Memory B cell (primary cell): ENCODE measurements at regions not wholly inside any gene's neighbourhood (a gene's known extent, or its start where the extent isn't known, plus 50 kb on each side); places are given as distances from the start of the nearest gene placed in this dataset.
"Not testable (repeated sequence)": the region's sequence is repeated elsewhere in the genome, so short reads cannot be mapped to it uniquely, and the experiment has no call there.

ENCODE experiments used
- ATAC-seq: fragments of 150-1000 bp; cut with Tn5 transposase; 2 replicates; pipeline ENCODE4 v1.10.0; 2021; ENCODE audit warnings: low read depth, mild to moderate bottlenecking, moderate library complexity
- DNase-seq, 2 donors: peaks; one replicate each; pipeline ENCODE4 v3.0.0; 2022; ENCODE audit warnings: low spot score in 2 of 2
- H3K27ac Mint-ChIP-seq: one replicate; pipeline ENCODE4 v1.8.0; 2022; ENCODE audit warnings: mild to moderate bottlenecking, moderate library complexity, mixed read lengths
- H3K27me3 Mint-ChIP-seq: one replicate; pipeline ENCODE4 v1.8.0; 2022; ENCODE audit warnings: mixed read lengths
- H3K36me3 Mint-ChIP-seq: one replicate; pipeline ENCODE4 v1.8.0; 2022; ENCODE audit warnings: mild to moderate bottlenecking, mixed read lengths
- H3K4me1 Mint-ChIP-seq: one replicate; pipeline ENCODE4 v1.8.0; 2022; ENCODE audit warnings: mixed read lengths
- H3K4me3 Mint-ChIP-seq: one replicate; pipeline ENCODE4 v1.8.0; 2022; ENCODE audit warnings: mild to moderate bottlenecking, moderate library complexity, mixed read lengths
- H3K9me3 Mint-ChIP-seq: one replicate; pipeline ENCODE4 v1.8.0; 2022; ENCODE audit warnings: mixed read lengths

- DNase-seq, ATAC-seq, H3K27ac Mint-ChIP-seq, H3K36me3 Mint-ChIP-seq, H3K4me1 Mint-ChIP-seq, H3K9me3 Mint-ChIP-seq, H3K4me3 Mint-ChIP-seq, H3K27me3 Mint-ChIP-seq: not testable (repeated sequence)
Measured at GRCh38 chr21:6500681-6501080, 4020.7 kb upstream of the TPTE start.

- ATAC-seq, H3K27ac Mint-ChIP-seq, H3K27me3 Mint-ChIP-seq, H3K9me3 Mint-ChIP-seq, H3K4me1 Mint-ChIP-seq, H3K4me3 Mint-ChIP-seq, H3K36me3 Mint-ChIP-seq, DNase-seq: not testable (repeated sequence)
Measured at GRCh38 chr21:6506167-6506894, 4015.1 kb upstream of the TPTE start.

- not testable (repeated sequence) for H3K36me3 Mint-ChIP-seq, H3K27ac Mint-ChIP-seq, ATAC-seq, H3K4me3 Mint-ChIP-seq, DNase-seq, H3K4me1 Mint-ChIP-seq, H3K9me3 Mint-ChIP-seq, H3K27me3 Mint-ChIP-seq
Measured at GRCh38 chr21:6507632-6508031, 4013.8 kb upstream of the TPTE start.

GRCh38 chr21:6521777-6522176 lies 3999.6 kb upstream of the TPTE start:
- H3K27me3 Mint-ChIP-seq, H3K4me1 Mint-ChIP-seq, H3K36me3 Mint-ChIP-seq, H3K4me3 Mint-ChIP-seq, H3K9me3 Mint-ChIP-seq, H3K27ac Mint-ChIP-seq, ATAC-seq, DNase-seq: not testable (repeated sequence)

GRCh38 chr21:6526213-6526612 lies 3995.2 kb upstream of the TPTE start:
- not testable (repeated sequence) for H3K9me3 Mint-ChIP-seq, ATAC-seq, H3K27me3 Mint-ChIP-seq, H3K4me3 Mint-ChIP-seq, H3K4me1 Mint-ChIP-seq, DNase-seq, H3K36me3 Mint-ChIP-seq, H3K27ac Mint-ChIP-seq

- H3K4me3 Mint-ChIP-seq, DNase-seq, H3K27me3 Mint-ChIP-seq, H3K36me3 Mint-ChIP-seq, H3K4me1 Mint-ChIP-seq, H3K27ac Mint-ChIP-seq, H3K9me3 Mint-ChIP-seq: not testable (repeated sequence)
- peak; percentile 60 for ATAC-seq
Measured at GRCh38 chr21:6530655-6531054, 3990.7 kb upstream of the TPTE start.

GRCh38 chr21:6533261-6533660 lies 3988.1 kb upstream of the TPTE start:
- H3K4me3 Mint-ChIP-seq, H3K9me3 Mint-ChIP-seq, ATAC-seq, H3K4me1 Mint-ChIP-seq, H3K27me3 Mint-ChIP-seq, DNase-seq, H3K27ac Mint-ChIP-seq, H3K36me3 Mint-ChIP-seq: not testable (repeated sequence)

GRCh38 chr21:6538320-6538719 lies 3983.1 kb upstream of the TPTE start:
- H3K27me3 Mint-ChIP-seq, DNase-seq, H3K4me3 Mint-ChIP-seq, H3K9me3 Mint-ChIP-seq, H3K27ac Mint-ChIP-seq, H3K4me1 Mint-ChIP-seq, H3K36me3 Mint-ChIP-seq, ATAC-seq: not testable (repeated sequence)

- not testable (repeated sequence) for H3K9me3 Mint-ChIP-seq, H3K27ac Mint-ChIP-seq, ATAC-seq, H3K27me3 Mint-ChIP-seq, H3K4me1 Mint-ChIP-seq, H3K4me3 Mint-ChIP-seq, DNase-seq, H3K36me3 Mint-ChIP-seq
Measured at GRCh38 chr21:6539688-6540087, 3981.7 kb upstream of the TPTE start.

GRCh38 chr21:6541036-6541435 lies 3980.3 kb upstream of the TPTE start:
- not testable (repeated sequence) for H3K27me3 Mint-ChIP-seq, H3K4me1 Mint-ChIP-seq, H3K36me3 Mint-ChIP-seq, ATAC-seq, H3K9me3 Mint-ChIP-seq, DNase-seq, H3K4me3 Mint-ChIP-seq, H3K27ac Mint-ChIP-seq

- not testable (repeated sequence) for H3K36me3 Mint-ChIP-seq, H3K27me3 Mint-ChIP-seq, H3K27ac Mint-ChIP-seq, H3K4me3 Mint-ChIP-seq, H3K4me1 Mint-ChIP-seq, DNase-seq, ATAC-seq, H3K9me3 Mint-ChIP-seq
Measured at GRCh38 chr21:6545288-6545687, 3976.1 kb upstream of the TPTE start.

GRCh38 chr21:6551045-6551444 lies 3970.3 kb upstream of the TPTE start:
- ATAC-seq, H3K27ac Mint-ChIP-seq, H3K9me3 Mint-ChIP-seq, DNase-seq, H3K4me1 Mint-ChIP-seq, H3K36me3 Mint-ChIP-seq, H3K27me3 Mint-ChIP-seq, H3K4me3 Mint-ChIP-seq: not testable (repeated sequence)

GRCh38 chr21:6553505-6554376 lies 3967.6 kb upstream of the TPTE start:
- not testable (repeated sequence) for H3K27ac Mint-ChIP-seq, H3K4me3 Mint-ChIP-seq, H3K4me1 Mint-ChIP-seq, H3K27me3 Mint-ChIP-seq, H3K9me3 Mint-ChIP-seq, DNase-seq, H3K36me3 Mint-ChIP-seq, ATAC-seq

- ATAC-seq, H3K27me3 Mint-ChIP-seq, H3K36me3 Mint-ChIP-seq, H3K9me3 Mint-ChIP-seq, H3K27ac Mint-ChIP-seq, H3K4me1 Mint-ChIP-seq, H3K4me3 Mint-ChIP-seq, DNase-seq: not testable (repeated sequence)
Measured at GRCh38 chr21:6554377-6554864, 3967.0 kb upstream of the TPTE start.
